Colonic mucosa (tissue), 4 donors: ENCODE measurements at regions not wholly inside any gene's neighbourhood (a gene's known extent, or its start where the extent isn't known, plus 50 kb on each side); places are given as distances from the start of the nearest gene placed in this dataset.

Experiments used
- DNase-seq: peaks from one replicate; pipeline ENCODE4 v3.0.0-alpha.2; 2020
- H3K27ac ChIP-seq: fragments of 200-600 bp; one replicate; pipeline ENCODE4 v1.8.0; 2021
- H3K27me3 ChIP-seq: fragments of 200-600 bp; one replicate; pipeline ENCODE4 v1.8.0; 2021
- H3K36me3 ChIP-seq: fragments of 200-600 bp; one replicate; pipeline ENCODE4 v1.8.0; 2021
- H3K4me1 ChIP-seq: fragments of 200-600 bp; one replicate; pipeline ENCODE4 v1.8.0; 2021; ENCODE audit warnings: mild to moderate bottlenecking
- H3K4me3 ChIP-seq: fragments of 200-600 bp; one replicate; pipeline ENCODE4 v1.8.0; 2021
- H3K9ac ChIP-seq, 2 donors: one replicate each; pipeline ENCODE4 v1.7.0; 2013; ENCODE audit warnings: control low read depth in 2 of 2, low read depth in 2 of 2, low read length in 2 of 2
- H3K9me3 ChIP-seq: fragments of 200-600 bp; one replicate; pipeline ENCODE4 v1.8.0; 2021
- intact Hi-C: fragments of 100-400 bp; cut with DNase I; formaldehyde crosslinking; loops from one replicate; pipeline ENCODE4 v1.14.1; 2022
- TF ChIP-seq, protein P1 (sequence below): fragments of 200-600 bp; IDR thresholded peaks from one replicate; pipeline ENCODE4 v1.8.0; 2022; ENCODE audit warnings: antibody characterized with exemption, mild to moderate bottlenecking
- donor health status: healthy.
- donor health status: DM: no; HTN: no; CAD: no.
- donor health status: DM: no; HTN: no; CAD: no.

DNA sequence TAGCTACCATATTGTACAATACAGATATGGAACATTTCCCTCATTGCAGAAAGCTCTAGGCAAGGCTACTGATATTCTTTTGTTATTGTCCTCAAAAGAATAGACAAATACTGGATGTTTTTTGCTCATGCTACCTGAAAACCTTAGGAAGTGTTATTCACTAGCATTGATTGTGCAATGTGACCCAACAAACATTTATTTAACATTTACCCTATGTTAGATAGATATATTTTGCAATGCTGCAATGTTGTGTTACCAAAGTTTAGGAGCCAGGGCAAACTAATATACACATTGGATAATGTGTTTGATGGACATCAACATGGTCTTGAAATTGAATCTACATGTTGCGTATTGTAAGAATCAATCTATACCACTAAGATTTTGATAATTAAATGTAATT is 112.8 kb upstream of the CREB5 start:
- Histone ChIP-seq H3K27me3 (no peaks in the 10 kb centered on the region), H3K9me3 (no peaks in the 10 kb centered on the region), H3K27ac (no peak overlapping the region), H3K4me3 (no peak overlapping the region), H3K9ac (no peak overlapping the region), H3K36me3 (no peaks in the 10 kb centered on the region), H3K4me1 (no peaks in the 10 kb centered on the region)
- DNase-seq = no peak
- TF ChIP-seq, protein P1, sequence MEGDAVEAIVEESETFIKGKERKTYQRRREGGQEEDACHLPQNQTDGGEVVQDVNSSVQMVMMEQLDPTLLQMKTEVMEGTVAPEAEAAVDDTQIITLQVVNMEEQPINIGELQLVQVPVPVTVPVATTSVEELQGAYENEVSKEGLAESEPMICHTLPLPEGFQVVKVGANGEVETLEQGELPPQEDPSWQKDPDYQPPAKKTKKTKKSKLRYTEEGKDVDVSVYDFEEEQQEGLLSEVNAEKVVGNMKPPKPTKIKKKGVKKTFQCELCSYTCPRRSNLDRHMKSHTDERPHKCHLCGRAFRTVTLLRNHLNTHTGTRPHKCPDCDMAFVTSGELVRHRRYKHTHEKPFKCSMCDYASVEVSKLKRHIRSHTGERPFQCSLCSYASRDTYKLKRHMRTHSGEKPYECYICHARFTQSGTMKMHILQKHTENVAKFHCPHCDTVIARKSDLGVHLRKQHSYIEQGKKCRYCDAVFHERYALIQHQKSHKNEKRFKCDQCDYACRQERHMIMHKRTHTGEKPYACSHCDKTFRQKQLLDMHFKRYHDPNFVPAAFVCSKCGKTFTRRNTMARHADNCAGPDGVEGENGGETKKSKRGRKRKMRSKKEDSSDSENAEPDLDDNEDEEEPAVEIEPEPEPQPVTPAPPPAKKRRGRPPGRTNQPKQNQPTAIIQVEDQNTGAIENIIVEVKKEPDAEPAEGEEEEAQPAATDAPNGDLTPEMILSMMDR = no peak
- intact Hi-C loops = no loop called here

DNA sequence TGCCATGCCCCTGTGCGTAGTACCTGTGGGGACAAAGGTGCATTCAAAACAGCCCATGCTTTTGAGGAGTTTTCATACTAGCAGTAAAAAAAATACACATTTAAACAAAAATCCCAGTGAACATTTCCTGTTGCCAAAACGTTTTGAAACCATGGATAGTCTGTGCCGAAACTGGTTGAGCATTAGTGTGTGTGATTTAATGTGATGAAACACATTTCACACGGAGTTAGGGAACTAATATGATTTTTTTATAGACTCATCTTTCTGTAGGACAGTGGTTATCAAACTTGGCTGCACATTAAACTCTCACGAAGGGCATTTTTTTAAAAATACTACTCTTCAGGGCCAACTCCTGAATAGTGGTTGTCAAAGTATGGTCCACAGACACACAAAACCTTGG is 111.8 kb upstream of the CREB5 start:
- H3K27ac ChIP-seq = no peak overlapping the region
- no peak overlapping the region for H3K9ac ChIP-seq
- TF ChIP-seq, protein P1 = no peak
- no peaks in the 10 kb centered on the region for H3K27me3 ChIP-seq
- H3K36me3 ChIP-seq = no peaks in the 10 kb centered on the region
- intact Hi-C loops = no loop called here
- H3K4me1 ChIP-seq = no peaks in the 10 kb centered on the region
- no peak for DNase-seq
- no peaks in the 10 kb centered on the region for H3K9me3 ChIP-seq
- H3K4me3 ChIP-seq = no peak overlapping the region

DNA sequence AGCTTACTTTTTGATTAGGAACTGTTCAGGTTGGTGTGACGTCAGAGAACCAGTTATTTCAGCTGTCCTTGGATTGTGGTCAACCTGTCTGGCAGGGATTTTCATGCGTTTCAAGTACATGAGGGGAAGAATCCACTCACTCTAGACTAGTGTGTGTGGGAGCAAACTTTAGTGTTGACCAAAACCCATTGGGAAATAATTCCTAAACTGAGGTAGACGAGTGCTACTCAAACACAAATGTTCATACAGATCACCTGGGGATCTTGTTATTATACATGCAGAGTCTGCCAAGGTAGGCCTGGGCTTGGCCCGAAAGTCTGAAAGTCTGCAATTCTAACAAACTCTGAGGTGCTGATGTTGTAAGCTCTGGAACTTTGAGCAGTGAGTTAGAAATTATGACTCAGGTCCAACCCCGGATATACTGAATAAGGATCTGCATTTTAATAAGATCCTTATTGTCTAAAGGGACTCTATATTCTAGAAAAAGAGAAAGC is 111.1 kb upstream of the CREB5 start:
- no peaks in the 10 kb centered on the region for H3K27me3 ChIP-seq
- no peaks in the 10 kb centered on the region for H3K9me3 ChIP-seq
- TF ChIP-seq, protein P1 = no peak
- DNase-seq = no peak
- no peaks in the 10 kb centered on the region for H3K36me3 ChIP-seq
- H3K4me1 ChIP-seq = no peaks in the 10 kb centered on the region
- intact Hi-C loops = no loop called here
- no peak overlapping the region for H3K9ac ChIP-seq
- no peak overlapping the region for H3K27ac ChIP-seq
- no peak overlapping the region for H3K4me3 ChIP-seq

DNA sequence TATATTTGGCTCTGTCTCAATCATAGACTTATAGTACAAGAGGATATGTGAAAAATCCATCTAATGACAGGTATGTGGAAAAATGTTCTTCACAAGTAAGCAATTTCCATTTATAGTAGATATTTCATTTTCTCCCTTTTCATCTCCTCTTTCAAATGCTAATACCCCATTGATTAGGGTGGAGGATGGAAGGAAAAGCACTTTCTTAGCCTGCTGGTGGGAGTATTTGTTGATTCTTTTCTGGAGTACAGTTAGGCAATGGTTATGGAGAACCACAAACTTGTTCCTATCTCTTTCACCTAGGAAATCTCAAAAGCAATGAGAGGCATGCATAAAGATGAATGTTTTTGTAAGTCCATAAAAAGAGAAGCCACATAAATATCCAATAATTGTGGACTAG is 108.0 kb upstream of the CREB5 start:
- no peak overlapping the region for H3K4me3 ChIP-seq
- no peaks in the 10 kb centered on the region for H3K27me3 ChIP-seq
- TF ChIP-seq, protein P1 = no peak
- intact Hi-C loops = no loop called here
- no peaks in the 10 kb centered on the region for H3K36me3 ChIP-seq
- no peaks in the 10 kb centered on the region for H3K9me3 ChIP-seq
- no peak for DNase-seq
- H3K4me1 ChIP-seq = no peaks in the 10 kb centered on the region
- H3K9ac ChIP-seq = no peak overlapping the region
- no peak overlapping the region for H3K27ac ChIP-seq

DNA sequence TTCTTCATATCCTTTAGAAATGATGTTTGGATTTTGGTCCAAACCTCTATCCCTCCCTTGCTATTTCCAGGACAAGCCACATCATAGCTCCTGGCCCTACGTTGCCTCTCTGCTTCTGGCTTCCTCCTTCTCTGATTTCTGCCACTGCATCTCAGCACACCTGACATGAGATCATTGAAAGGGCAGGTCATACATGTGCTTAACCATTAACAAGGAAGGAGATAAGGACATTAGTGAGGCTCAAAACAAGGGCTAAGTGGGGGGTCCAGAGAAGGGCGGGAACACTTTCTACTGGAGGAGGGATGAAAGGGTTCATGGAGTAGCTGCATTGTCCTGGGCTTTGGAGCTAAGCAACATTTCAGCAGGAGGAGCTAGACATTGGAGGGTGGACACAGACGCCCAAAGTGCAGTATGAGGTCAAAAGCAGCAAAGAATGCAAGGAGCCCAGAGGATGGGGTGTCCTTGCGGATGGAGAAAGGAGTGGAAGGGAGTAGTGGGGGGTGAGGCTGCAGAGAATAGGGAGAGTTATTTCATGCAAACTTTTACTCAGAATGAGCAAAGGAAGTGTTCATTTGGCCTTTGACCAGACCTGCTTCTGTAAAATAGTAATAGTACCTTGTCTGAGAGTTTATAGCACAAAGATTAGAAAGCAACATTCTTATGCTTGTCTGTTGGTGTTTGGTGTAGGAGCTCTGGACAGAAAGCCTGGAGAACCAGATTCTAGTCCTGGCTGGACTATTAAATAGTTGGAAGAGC is 102.4 kb upstream of the CREB5 start:
- intact Hi-C loops = no loop called here

More for the DNA sequence above, 102.4 kb upstream of the CREB5 start:
- H3K27ac ChIP-seq = no peak overlapping the region
- no peaks in the 10 kb centered on the region for H3K9me3 ChIP-seq
- H3K4me1 ChIP-seq = no peaks in the 10 kb centered on the region
- no peak overlapping the region for H3K9ac ChIP-seq
- no peak for DNase-seq
- no peak overlapping the region for H3K4me3 ChIP-seq
- no peaks in the 10 kb centered on the region for H3K27me3 ChIP-seq
- no peaks in the 10 kb centered on the region for H3K36me3 ChIP-seq
- TF ChIP-seq, protein P1 = no peak
